ENCODE measurements at regions not wholly inside any gene's neighbourhood (a gene's known extent, or its start where the extent isn't known, plus 50 kb on each side); places are given as distances from the start of the nearest gene placed in this dataset.

GRCh38 chr4:176593943-176594342, 198.8 kb downstream of the VEGFC start:
- Mint-ChIP-seq H3K27me3 (ENCODE audit: unreplicated experiment) (peaks cover 17% of the 10 kb centered on the region), H3K9me3 (ENCODE audit: unreplicated experiment) (peaks cover 13% of the 10 kb centered on the region), H3K4me1 (ENCODE audit: unreplicated experiment) (no peaks in the 10 kb centered on the region), H3K4me3 (ENCODE audit: unreplicated experiment) (no peak overlapping the region), H3K27ac (ENCODE audit: unreplicated experiment) (no peak overlapping the region), H3K36me3 (ENCODE audit: unreplicated experiment) (peaks cover 1% of the 10 kb centered on the region)
- DNase-seq (ENCODE audit: extremely low spot score, unreplicated experiment), result no peak
- TF ChIP-seq CTCF (IDR thresholded peaks at IDR 0.05), result no peak

- Mint-ChIP-seq H3K4me1 (ENCODE audit: unreplicated experiment) (no peaks in the 10 kb centered on the region), H3K27me3 (ENCODE audit: unreplicated experiment) (peaks cover 10% of the 10 kb centered on the region), H3K4me3 (ENCODE audit: unreplicated experiment) (no peak overlapping the region), H3K27ac (ENCODE audit: unreplicated experiment) (no peak overlapping the region), H3K9me3 (ENCODE audit: unreplicated experiment) (peaks cover 13% of the 10 kb centered on the region), H3K36me3 (ENCODE audit: unreplicated experiment) (peaks cover 1% of the 10 kb centered on the region)
- DNase-seq (ENCODE audit: extremely low spot score, unreplicated experiment), result no peak
- TF ChIP-seq CTCF (IDR thresholded peaks at IDR 0.05), result no peak
These were observed 197.5 kb downstream of the VEGFC start for GRCh38 chr4:176595257-176595656.

- no peak for DNase-seq (ENCODE audit: extremely low spot score, unreplicated experiment)
- TF ChIP-seq CTCF (IDR thresholded peaks at IDR 0.05), result no peak
- no peak overlapping the region for H3K27ac Mint-ChIP-seq (ENCODE audit: unreplicated experiment)
- H3K9me3 Mint-ChIP-seq (ENCODE audit: unreplicated experiment), result no peaks in the 10 kb centered on the region
- H3K4me1 Mint-ChIP-seq (ENCODE audit: unreplicated experiment), result no peaks in the 10 kb centered on the region
- peaks cover 20% of the 10 kb centered on the region for H3K27me3 Mint-ChIP-seq (ENCODE audit: unreplicated experiment)
- H3K4me3 Mint-ChIP-seq (ENCODE audit: unreplicated experiment), result no peak overlapping the region
- H3K36me3 Mint-ChIP-seq (ENCODE audit: unreplicated experiment), result no peaks in the 10 kb centered on the region
These were observed 191.6 kb downstream of the VEGFC start for GRCh38 chr4:176601124-176601523.

- DNase-seq (ENCODE audit: extremely low spot score, unreplicated experiment), result no peak
- Mint-ChIP-seq H3K27me3 (ENCODE audit: unreplicated experiment) (peaks cover 43% of the 10 kb centered on the region), H3K4me3 (ENCODE audit: unreplicated experiment) (no peak overlapping the region), H3K27ac (ENCODE audit: unreplicated experiment) (no peak overlapping the region), H3K36me3 (ENCODE audit: unreplicated experiment) (no peaks in the 10 kb centered on the region), H3K9me3 (ENCODE audit: unreplicated experiment) (no peaks in the 10 kb centered on the region), H3K4me1 (ENCODE audit: unreplicated experiment) (no peaks in the 10 kb centered on the region)
- TF ChIP-seq CTCF (IDR thresholded peaks at IDR 0.05), result no peak
These were observed 184.9 kb downstream of the VEGFC start for GRCh38 chr4:176607807-176608206.

- TF ChIP-seq CTCF (IDR thresholded peaks at IDR 0.05), result no peak
- Mint-ChIP-seq H3K4me1 (ENCODE audit: unreplicated experiment) (no peaks in the 10 kb centered on the region), H3K27ac (ENCODE audit: unreplicated experiment) (no peak overlapping the region), H3K9me3 (ENCODE audit: unreplicated experiment) (no peaks in the 10 kb centered on the region), H3K36me3 (ENCODE audit: unreplicated experiment) (no peaks in the 10 kb centered on the region), H3K27me3 (ENCODE audit: unreplicated experiment) (peaks cover 39% of the 10 kb centered on the region), H3K4me3 (ENCODE audit: unreplicated experiment) (no peak overlapping the region)
- DNase-seq (ENCODE audit: extremely low spot score, unreplicated experiment), result no peak
These were observed 184.4 kb downstream of the VEGFC start for GRCh38 chr4:176608346-176608745.

All from osteocyte (in vitro differentiated cells).